GM12878 (cell line): ENCODE measurements at regions not wholly inside any gene's neighbourhood (a gene's known extent, or its start where the extent isn't known, plus 50 kb on each side); places are given as distances from the start of the nearest gene placed in this dataset.

ENCODE experiments used
- ATAC-seq: fragments of 200-7000 bp; cut with Tn5 transposase; 3 replicates; pipeline ENCODE4 v1.9.1; 2020; ENCODE audit warnings: mild to moderate bottlenecking, moderate library complexity
- BruUV-seq: library from RNA; stranded (reverse); fragments of 400-500 nt; replicated peaks from 2 replicates; lab custom pipeline; 2021; lab: Mats Ljungman, UMichigan
- CTCF ChIA-PET: fragments of 300-600 bp; sonication (Branson Sonifier 250); formaldehyde crosslinking; extraction: SDS; loops from one replicate; lab custom pipeline; 2021; ENCODE audit warnings: inconsistent platforms; lab: Yijun Ruan, JAX
- POLR2A ChIA-PET: fragments of 350-600 bp; formaldehyde crosslinking; extraction: SDS; loops from one replicate; lab custom pipeline; 2021; ENCODE audit warnings: inconsistent platforms; lab: Charles Lee
- RAD21 ChIA-PET: fragments of 300-600 bp; sonication (Branson Sonifier 250); formaldehyde crosslinking; loops from one replicate; lab custom pipeline; 2023; ENCODE audit warnings: antibody characterized with exemption; ENCODE audit not compliant: unreplicated experiment; lab: Charles Lee
- SMC1A ChIA-PET: fragments of 300-600 bp; sonication (Branson Sonifier 250); formaldehyde crosslinking; loops from one replicate; lab custom pipeline; 2023; ENCODE audit not compliant: unreplicated experiment, uncharacterized antibody; lab: Charles Lee
- DNase-seq: peaks from one replicate; pipeline ENCODE4 v3.0.0-alpha.2; 2011; ENCODE audit warnings: low read depth, low spot score
- FAIRE-seq: peaks from 3 replicates; lab custom pipeline; 2011; peaks lifted over from hg19 to GRCh38; lab: Jason Lieb, UNC
- H2AFZ ChIP-seq: 2 replicates; pipeline ENCODE4 v1.6.0; 2011; ENCODE audit warnings: low read depth, low read length, control low read depth; ENCODE audit not compliant: control insufficient read depth
- H3K27ac ChIP-seq: 2 replicates; pipeline ENCODE4 v1.5.1; 2011; ENCODE audit warnings: control low read depth; ENCODE audit not compliant: control insufficient read depth, insufficient read depth
- H3K27me3 ChIP-seq, 2 experiments: replicated peaks in 1 of 2; 2 replicates each; pipeline versions ENCODE4 v1.6.0 to v1.6.1; 2011; ENCODE audit warnings: low read length in 1 of 2; ENCODE audit not compliant: control insufficient read depth in 2 of 2, insufficient read depth in 2 of 2
- H3K36me3 ChIP-seq, 2 experiments: 2 replicates each; pipeline ENCODE4 v1.5.1; 2011; ENCODE audit warnings: low read length in 1 of 2; ENCODE audit not compliant: control insufficient read depth in 2 of 2, insufficient read depth in 2 of 2
- H3K4me1 ChIP-seq: 2 replicates; pipeline ENCODE4 v1.6.1; 2011; ENCODE audit warnings: mild to moderate bottlenecking, low read length, moderate library complexity, mixed read lengths; ENCODE audit not compliant: control insufficient read depth, insufficient read depth
- H3K4me2 ChIP-seq: 2 replicates; pipeline ENCODE4 v1.6.0; 2011; ENCODE audit warnings: control low read depth; ENCODE audit not compliant: control insufficient read depth, insufficient read depth
- H3K4me3 ChIP-seq: fragments of 200-600 bp; sonication (generic); 2 replicates; pipeline ENCODE4 v1.5.1; 2016
- H3K79me2 ChIP-seq: 2 replicates; pipeline ENCODE4 v1.6.0; 2011; ENCODE audit warnings: low read length; ENCODE audit not compliant: control insufficient read depth, insufficient read depth
- H3K9ac ChIP-seq: 2 replicates; pipeline ENCODE4 v1.8.0; 2011; ENCODE audit warnings: low read length, control low read depth, mixed read lengths; ENCODE audit not compliant: control insufficient read depth, insufficient read depth
- H3K9me3 ChIP-seq: replicated peaks from 3 replicates; pipeline ENCODE4 v1.5.1; 2011; ENCODE audit warnings: mild to moderate bottlenecking, low read length; ENCODE audit not compliant: control insufficient read depth, insufficient read depth
- H4K20me1 ChIP-seq: 2 replicates; pipeline ENCODE4 v1.6.0; 2011; ENCODE audit not compliant: control insufficient read depth, insufficient read depth
- IRF4 ChIP-seq: IDR thresholded peaks from 2 replicates; pipeline ENCODE4 v1.6.1; 2011; ENCODE audit warnings: low read depth, low read length
- JUNB ChIP-seq: IDR thresholded peaks from 2 replicates; pipeline ENCODE4 v1.6.1; 2016; ENCODE audit warnings: antibody characterized with exemption, mild to moderate bottlenecking
- MEF2A ChIP-seq: IDR thresholded peaks from 2 replicates; pipeline ENCODE4 v1.6.1; 2011; ENCODE audit warnings: low read depth, mild to moderate bottlenecking, low read length, moderate library complexity; ENCODE audit not compliant: insufficient read depth
- POLR2AphosphoS2 ChIP-seq: IDR thresholded peaks from 2 replicates; pipeline ENCODE4 v1.6.1; 2011; ENCODE audit warnings: low read depth, mild to moderate bottlenecking, low read length, improper control_type of control experiment, moderate library complexity
- RCOR1 ChIP-seq: conservative IDR thresholded peaks from 2 replicates; pipeline ENCODE4 v1.6.1; 2012; ENCODE audit warnings: low read depth, low read length, improper control_type of control experiment
- RELB ChIP-seq: fragments of 450-650 bp; IDR thresholded peaks from 2 replicates; pipeline ENCODE4 v1.6.1; 2017; ENCODE audit warnings: low read depth, mild to moderate bottlenecking, moderate library complexity
- STAT3 ChIP-seq: IDR thresholded peaks from 2 replicates; pipeline ENCODE4 v1.6.1; 2011; ENCODE audit warnings: low read depth, low read length, improper control_type of control experiment
- TCF3 ChIP-seq: IDR thresholded peaks from 2 replicates; pipeline ENCODE4 v1.6.1; 2012; ENCODE audit warnings: low read depth, mild to moderate bottlenecking, low read length, borderline replicate concordance; ENCODE audit not compliant: insufficient read depth
- YY1 ChIP-seq: IDR thresholded peaks from 2 replicates; pipeline ENCODE4 v1.6.1; 2011; ENCODE audit warnings: low read depth, mild to moderate bottlenecking, low read length
- ZNF24 ChIP-seq: fragments of 450-650 bp; IDR thresholded peaks from 2 replicates; pipeline ENCODE4 v1.6.1; 2017; ENCODE audit warnings: antibody characterized with exemption, mild to moderate bottlenecking
- ZNF622 ChIP-seq: fragments of 450-650 bp; IDR thresholded peaks from 2 replicates; pipeline ENCODE4 v1.6.1; 2017; ENCODE audit warnings: mild to moderate bottlenecking, inconsistent platforms
- ZNF687 ChIP-seq: fragments of 450-650 bp; IDR thresholded peaks from 2 replicates; pipeline ENCODE4 v1.6.1; 2017; ENCODE audit warnings: mild to moderate bottlenecking, moderate library complexity
- WGBS: methylation state at CpG from one replicate; pipeline ENCODE4 v1.1.6; 2016; ENCODE audit warnings: low lambda C conversion rate; ENCODE audit not compliant: insufficient replicate concordance, insufficient coverage; ENCODE audit errors: missing lambda C conversion rate; 5-methylcytosine and 5-hydroxymethylcytosine counted together
- in situ Hi-C: fragments of 300-500 bp; cut with MboI; formaldehyde crosslinking; loops from 9 replicates; pipeline ENCODE4 v1.14.3; 2018; ENCODE audit warnings: mixed read lengths
- intact Hi-C: fragments of 100-400 bp; cut with micrococcal nuclease; formaldehyde crosslinking; loops from one replicate; pipeline ENCODE4 v1.14.2; 2022; ENCODE audit not compliant: unreplicated experiment

GRCh38 chr9:1274334-1274733, 224.2 kb downstream of the DMRT2 start:
- ChIA-PET CTCF (interaction anchor here (0.7 to 1.0 kb wide), 3 partner anchors 180 to 269 kb away, joined by 3 read pairs; no protein-coding TSS in a partner anchor), SMC1A (interaction anchor here (0.6 to 1.5 kb wide), 9 partner anchors 10 to 209 kb away, joined by 3 to 4 read pairs (median 3); no protein-coding TSS in a partner anchor), POLR2A (interaction anchor here (0.7 to 1.2 kb wide), 2 partner anchors 9 to 37 kb away, joined by 3 read pairs; no protein-coding TSS in a partner anchor), RAD21 (interaction anchor here (1.0 to 1.4 kb wide), 3 partner anchors 10 to 60 kb away, joined by 3 to 5 read pairs (median 5); no protein-coding TSS in a partner anchor)
- Histone ChIP-seq H3K4me3 (no peak overlapping the region), H3K4me2 (no peak overlapping the region), H3K4me1 (no peaks in the 10 kb centered on the region), H3K9me3 (no peaks in the 10 kb centered on the region), H3K79me2 (no peaks in the 10 kb centered on the region), H3K36me3 (no peaks in the 10 kb centered on the region), H2AFZ (no peak overlapping the region), H4K20me1 (no peaks in the 10 kb centered on the region), H3K27me3 (no peaks in the 10 kb centered on the region), H3K9ac (no peak overlapping the region), H3K27ac (no peak overlapping the region)
- TF ChIP-seq IRF4, result no peak
- peak; percentile 93 for TF ChIP-seq ZNF24
- no peak for TF ChIP-seq YY1
- BruUV-seq, result no TSS peak
- ATAC-seq (no peak), FAIRE-seq (no peak), DNase-seq (no peak)
- in situ Hi-C loops (no loop called here), intact Hi-C loops (loop anchor here (5.0 to 10.0 kb wide), 2 partner anchors 38 to 160 kb away; no protein-coding TSS in a partner anchor)
- 50% methylated on average over 2 of the region's 2 CpGs for WGBS

GRCh38 chr9:1276474-1276873, 226.3 kb downstream of the DMRT2 start:
- H3K4me1 ChIP-seq, result no peaks in the 10 kb centered on the region
- POLR2A ChIA-PET, result interaction anchor here (0.7 kb wide), 1 partner anchor 675 kb away, joined by 3 read pairs; no protein-coding TSS in a partner anchor
- no peak for FAIRE-seq
- TF ChIP-seq JUNB, result no peak
- TF ChIP-seq RCOR1, result no peak
- TF ChIP-seq ZNF687, result no peak
- TF ChIP-seq RELB, result no peak
- no peak for TF ChIP-seq TCF3
- TF ChIP-seq MEF2A, result no peak
- TF ChIP-seq ZNF622, result no peak
- no peak for TF ChIP-seq STAT3
- no peak for TF ChIP-seq POLR2AphosphoS2

More at GRCh38 chr9:1276474-1276873, 226.3 kb downstream of the DMRT2 start:
- WGBS, result 7% methylated on average over 2 of the region's 2 CpGs
- no peak for ATAC-seq
- no peaks in the 10 kb centered on the region for H3K79me2 ChIP-seq
- no peaks in the 10 kb centered on the region for H3K9me3 ChIP-seq
- H3K27ac ChIP-seq, result no peak overlapping the region
- H3K9ac ChIP-seq, result no peak overlapping the region
- no peaks in the 10 kb centered on the region for H4K20me1 ChIP-seq
- H3K4me3 ChIP-seq, result no peak overlapping the region
- no peak overlapping the region for H2AFZ ChIP-seq
- no peak for DNase-seq
- ChIA-PET RAD21 (no interaction called here), CTCF (interaction anchor here (0.7 to 1.0 kb wide), 2 partner anchors 26 to 110 kb away, joined by 3 read pairs; no protein-coding TSS in a partner anchor), SMC1A (interaction anchor here (0.7 to 2.8 kb wide), 6 partner anchors 10 to 250 kb away, joined by 3 to 12 read pairs (median 4); no protein-coding TSS in a partner anchor)
- in situ Hi-C loops, result no loop called here
- H3K36me3 ChIP-seq, result no peaks in the 10 kb centered on the region
- intact Hi-C loops, result loop anchor here (10.0 kb wide), 1 partner anchor 158 kb away; no protein-coding TSS in a partner anchor
- BruUV-seq, result no TSS peak
- H3K4me2 ChIP-seq, result no peak overlapping the region
- H3K27me3 ChIP-seq, result no peaks in the 10 kb centered on the region
